ENCODE measurements at regions not wholly inside any gene's neighbourhood (a gene's known extent, or its start where the extent isn't known, plus 50 kb on each side); places are given as distances from the start of the nearest gene placed in this dataset.

GRCh38 chr4:56226579-56226978 lies 160.7 kb downstream of the AASDH start:
- TF ChIP-seq MAX (IDR thresholded peaks at IDR 0.05) (no peak), CTCF (IDR thresholded peaks at IDR 0.05 in 2 of 3, conservative IDR thresholded peaks at IDR 0.05 in 1 of 3; ENCODE audit: borderline replicate concordance in 1 of 3, insufficient read depth in 1 of 3, low read depth in 2 of 3, low read length in 2 of 3) (no peak), EZH2phosphoT487 (IDR thresholded peaks at IDR 0.05; ENCODE audit: borderline replicate concordance) (no peak), POLR2AphosphoS5 (IDR thresholded peaks at IDR 0.05; ENCODE audit: low read depth, low read length) (no peak), TCF7L2 (IDR thresholded peaks at IDR 0.05; ENCODE audit: borderline replicate concordance, extremely low read depth, insufficient read depth, insufficient read length) (no peak), RAD21 (IDR thresholded peaks at IDR 0.05; ENCODE audit: low read depth) (no peak), ATF3 (IDR thresholded peaks at IDR 0.05) (no peak), POLR2A (IDR thresholded peaks at IDR 0.05; ENCODE audit: borderline replicate concordance, extremely low read depth, insufficient read depth, insufficient read length) (no peak), SRF (IDR thresholded peaks at IDR 0.05; ENCODE audit: low read depth) (no peak), CEBPB (IDR thresholded peaks at IDR 0.05; ENCODE audit: low read depth) (no peak), CBX3 (IDR thresholded peaks at IDR 0.05; ENCODE audit: low read depth) (no peak), SIN3A (IDR thresholded peaks at IDR 0.05; ENCODE audit: low read depth) (no peak), EZH2 (IDR thresholded peaks at IDR 0.05) (no peak)

Measured in HCT116 (cell line).